VCaP (cell line): ENCODE measurements at regions not wholly inside any gene's neighbourhood (a gene's known extent, or its start where the extent isn't known, plus 50 kb on each side); places are given as distances from the start of the nearest gene placed in this dataset.

Experiments used
- H3K27ac ChIP-seq: fragments of 450-650 bp; 2 replicates; pipeline ENCODE4 v1.5.1; 2017
- TF ChIP-seq, protein P1 (sequence below): fragments of 450-650 bp; conservative IDR thresholded peaks from 2 replicates; pipeline ENCODE4 v1.5.1; 2017; ENCODE audit warnings: mild to moderate bottlenecking, moderate library complexity

DNA sequence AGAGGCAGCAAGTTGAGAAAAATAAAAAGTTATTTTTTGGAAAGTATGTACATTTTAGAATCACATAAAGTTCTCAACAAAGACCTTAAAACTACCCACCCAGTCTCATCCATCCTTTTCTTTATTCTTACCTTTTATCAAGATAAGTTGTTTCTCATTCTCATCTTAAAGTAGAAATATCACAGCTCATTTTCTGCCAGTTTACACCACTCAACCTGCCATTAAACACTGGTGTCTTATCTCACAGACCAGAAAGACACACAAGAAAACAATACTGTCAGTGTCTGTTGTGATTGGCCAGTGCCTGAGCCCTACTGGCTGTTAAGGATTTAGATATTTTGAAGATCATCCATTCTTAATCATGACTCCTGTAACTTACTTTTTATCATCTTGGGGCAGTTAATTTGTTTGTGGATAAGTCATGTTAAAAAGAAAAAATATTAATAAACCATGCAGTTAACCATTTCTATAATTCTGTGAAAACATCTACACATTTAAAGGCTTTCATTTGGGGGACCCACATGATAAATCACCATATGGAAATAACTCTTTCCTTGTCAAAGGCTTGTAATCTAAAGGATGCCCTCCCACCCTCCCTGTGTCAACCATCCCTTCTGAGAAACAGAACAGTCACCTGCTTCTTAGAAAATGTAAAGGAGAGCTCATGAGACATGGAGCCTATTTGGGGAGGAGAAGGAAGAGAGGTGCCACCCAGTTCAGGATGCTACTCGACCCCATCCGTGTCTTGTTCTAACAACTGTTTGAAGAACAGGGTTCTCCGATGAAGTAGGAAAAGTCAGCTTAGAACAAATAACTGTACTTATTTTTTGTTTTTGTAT is 897.2 kb upstream of the INTU start:
- no peak overlapping the region for H3K27ac ChIP-seq

GRCh38 chr4:126736133-126736518 is 896.6 kb upstream of the INTU start:
- no peak overlapping the region for H3K27ac ChIP-seq
- TF ChIP-seq, protein P1, sequence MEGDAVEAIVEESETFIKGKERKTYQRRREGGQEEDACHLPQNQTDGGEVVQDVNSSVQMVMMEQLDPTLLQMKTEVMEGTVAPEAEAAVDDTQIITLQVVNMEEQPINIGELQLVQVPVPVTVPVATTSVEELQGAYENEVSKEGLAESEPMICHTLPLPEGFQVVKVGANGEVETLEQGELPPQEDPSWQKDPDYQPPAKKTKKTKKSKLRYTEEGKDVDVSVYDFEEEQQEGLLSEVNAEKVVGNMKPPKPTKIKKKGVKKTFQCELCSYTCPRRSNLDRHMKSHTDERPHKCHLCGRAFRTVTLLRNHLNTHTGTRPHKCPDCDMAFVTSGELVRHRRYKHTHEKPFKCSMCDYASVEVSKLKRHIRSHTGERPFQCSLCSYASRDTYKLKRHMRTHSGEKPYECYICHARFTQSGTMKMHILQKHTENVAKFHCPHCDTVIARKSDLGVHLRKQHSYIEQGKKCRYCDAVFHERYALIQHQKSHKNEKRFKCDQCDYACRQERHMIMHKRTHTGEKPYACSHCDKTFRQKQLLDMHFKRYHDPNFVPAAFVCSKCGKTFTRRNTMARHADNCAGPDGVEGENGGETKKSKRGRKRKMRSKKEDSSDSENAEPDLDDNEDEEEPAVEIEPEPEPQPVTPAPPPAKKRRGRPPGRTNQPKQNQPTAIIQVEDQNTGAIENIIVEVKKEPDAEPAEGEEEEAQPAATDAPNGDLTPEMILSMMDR: no peak

More for the DNA sequence above, 897.2 kb upstream of the INTU start:
- TF ChIP-seq, protein P1: no peak

DNA sequence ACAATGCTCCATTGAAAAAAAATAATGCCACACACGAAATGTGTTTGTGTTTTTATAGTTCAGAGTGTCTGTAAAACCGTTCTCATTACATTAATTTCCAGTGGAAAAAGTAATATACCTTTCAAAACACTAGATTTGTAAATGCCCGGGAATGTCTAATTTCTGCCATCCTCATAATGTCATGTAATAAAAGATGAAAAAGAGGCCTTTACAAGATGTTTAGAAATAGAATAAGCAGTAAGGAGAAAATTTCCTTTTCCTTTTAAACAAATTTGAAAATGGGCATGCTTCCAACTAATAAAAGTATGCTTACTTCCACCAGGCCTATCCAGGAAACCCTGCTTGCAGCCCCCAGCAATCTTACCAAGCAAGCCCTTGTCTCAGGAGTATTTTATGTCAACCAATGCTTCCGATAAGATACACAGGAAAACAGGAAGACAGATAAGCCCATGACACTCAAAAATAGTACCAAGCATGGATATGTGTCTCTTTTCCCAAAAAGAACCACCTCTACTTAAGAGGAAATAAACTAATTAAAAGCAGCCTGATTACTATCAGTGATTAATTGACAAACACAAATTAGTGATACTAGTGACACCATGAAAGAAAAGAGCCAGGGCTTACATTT is 894.7 kb upstream of the INTU start:
- TF ChIP-seq, protein P1: no peak
- H3K27ac ChIP-seq: no peak overlapping the region

- H3K27ac ChIP-seq: no peak overlapping the region
- TF ChIP-seq, protein P1: no peak
Measured at GRCh38 chr4:126738527-126738923, 894.2 kb upstream of the INTU start.

- TF ChIP-seq, protein P1: no peak
- no peak overlapping the region for H3K27ac ChIP-seq
Measured at GRCh38 chr4:126738926-126739325, 893.8 kb upstream of the INTU start.

DNA sequence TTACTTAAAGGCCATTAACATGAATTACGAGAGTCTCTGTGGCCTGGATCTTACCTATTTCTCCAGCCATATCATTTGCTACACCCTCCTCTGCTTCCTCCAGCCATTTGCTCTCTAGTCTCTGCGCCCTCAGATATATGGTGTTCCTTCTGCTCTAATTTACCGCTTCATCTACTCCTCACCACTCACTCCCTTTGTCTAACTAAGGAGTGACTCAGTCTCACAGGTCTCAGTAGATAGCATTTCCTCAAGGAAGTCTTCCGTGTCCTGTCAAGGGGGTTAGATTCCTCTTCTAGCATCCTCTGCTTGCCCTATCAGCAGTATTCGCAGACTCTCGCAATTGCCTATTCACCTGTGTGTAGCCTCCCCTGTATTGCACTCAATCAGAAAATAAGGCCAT is 892.1 kb upstream of the INTU start:
- TF ChIP-seq, protein P1: no peak
- H3K27ac ChIP-seq: no peak overlapping the region

DNA sequence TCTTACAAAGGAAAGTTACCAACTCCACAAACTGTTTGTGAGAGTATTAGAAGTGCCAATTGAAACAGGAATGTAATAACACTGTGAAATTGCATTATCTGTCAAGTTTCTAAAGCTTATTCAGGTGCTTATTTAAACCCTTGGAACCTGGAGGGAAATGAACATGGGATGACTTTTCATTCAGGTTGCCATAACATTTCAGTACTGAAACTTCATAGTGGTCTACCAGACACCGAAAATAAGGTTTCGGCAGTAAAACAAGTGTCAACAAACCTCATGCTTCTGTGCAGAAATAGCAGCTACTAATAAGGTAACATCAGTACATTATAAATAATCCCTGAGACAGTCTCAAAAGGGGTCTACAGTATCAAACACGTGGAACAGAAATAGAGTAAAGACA is 890.7 kb upstream of the INTU start:
- TF ChIP-seq, protein P1: no peak

More for the DNA sequence above, 890.7 kb upstream of the INTU start:
- no peak overlapping the region for H3K27ac ChIP-seq
